DOHH2 (cell line): ENCODE measurements at regions not wholly inside any gene's neighbourhood (a gene's known extent, or its start where the extent isn't known, plus 50 kb on each side); places are given as distances from the start of the nearest gene placed in this dataset.

Experiments used
- CTCF ChIP-seq: fragments of 200-600 bp; sonication (generic); IDR thresholded peaks from one replicate; pipeline ENCODE4 v1.5.1; 2014; ENCODE audit warnings: antibody characterized with exemption, mild to moderate bottlenecking, low read depth, low read length; ENCODE audit not compliant: poor library complexity, severe bottlenecking
- EZH2phosphoT487 ChIP-seq: fragments of 200-600 bp; sonication (generic); IDR thresholded peaks from 2 replicates; pipeline ENCODE4 v1.6.1; 2017; ENCODE audit warnings: borderline replicate concordance, mild to moderate bottlenecking, antibody characterized with exemption, low read length, moderate library complexity, mixed read lengths

- no peak for TF ChIP-seq CTCF
- TF ChIP-seq EZH2phosphoT487, result no peak
Observed at GRCh38 chr16:86723689-86724088, 145.3 kb downstream of the FOXL1 start.
